Neural cell (in vitro differentiated cells): ENCODE measurements at regions not wholly inside any gene's neighbourhood (a gene's known extent, or its start where the extent isn't known, plus 50 kb on each side); places are given as distances from the start of the nearest gene placed in this dataset.

Source experiments
- H2AFZ ChIP-seq: fragments of 200-600, 300-800 bp; sonication (generic), shearing (Covaris generic); 2 replicates; pipeline ENCODE4 v1.6.0; 2014; ENCODE audit warnings: low read depth, mild to moderate bottlenecking, antibody characterized with exemption, low read length, moderate library complexity
- H3F3A ChIP-seq: fragments of 200-600 bp; shearing (Covaris generic); 2 replicates; pipeline ENCODE4 v1.6.1; 2016; ENCODE audit warnings: mild to moderate bottlenecking, moderate library complexity, mixed read lengths, antibody characterized with exemption, low read length; ENCODE audit not compliant: insufficient read depth, poor library complexity, severe bottlenecking
- H3K27ac ChIP-seq: fragments of 200-600, 300-800 bp; sonication (generic), shearing (Covaris generic); 2 replicates; pipeline ENCODE4 v1.5.1; 2014; ENCODE audit warnings: mild to moderate bottlenecking, low read length, moderate library complexity
- H3K27me3 ChIP-seq: fragments of 300-800, 200-600 bp; sonication (generic), shearing (Covaris generic); 2 replicates; pipeline ENCODE4 v1.6.0; 2014; ENCODE audit warnings: mild to moderate bottlenecking, low read depth, low read length, moderate library complexity; ENCODE audit not compliant: insufficient read depth
- H3K36me3 ChIP-seq: fragments of 300-800, 200-600 bp; sonication (generic), shearing (Covaris generic); 2 replicates; pipeline ENCODE4 v1.5.1; 2014; ENCODE audit warnings: mild to moderate bottlenecking, antibody characterized with exemption, low read length, moderate library complexity; ENCODE audit not compliant: insufficient read depth
- H3K4me2 ChIP-seq: fragments of 300-800, 200-600 bp; sonication (generic), shearing (Covaris generic); 2 replicates; pipeline ENCODE4 v1.6.0; 2014; ENCODE audit warnings: mild to moderate bottlenecking, low read length
- H3K4me3 ChIP-seq: fragments of 300-800, 200-600 bp; sonication (generic), shearing (Covaris generic); 2 replicates; pipeline ENCODE4 v1.5.1; 2014; ENCODE audit warnings: mild to moderate bottlenecking, low read length, moderate library complexity
- H3K79me2 ChIP-seq: fragments of 200-600 bp; shearing (Covaris generic); replicated peaks from 2 replicates; pipeline ENCODE4 v1.6.0; 2014; ENCODE audit warnings: mild to moderate bottlenecking, low read length, moderate library complexity; ENCODE audit not compliant: insufficient read depth
- H3K9ac ChIP-seq: fragments of 300-800, 200-600 bp; sonication (generic), shearing (Covaris generic); 2 replicates; pipeline ENCODE4 v1.6.1; 2016; ENCODE audit warnings: mild to moderate bottlenecking, low read length, mixed read lengths
- H3K9me2 ChIP-seq: fragments of 200-600 bp; shearing (Covaris generic); 2 replicates; pipeline ENCODE4 v1.6.1; 2016; ENCODE audit warnings: mild to moderate bottlenecking, low read length, mixed read lengths; ENCODE audit not compliant: insufficient read depth
- H3K9me3 ChIP-seq: fragments of 200-600, 300-800 bp; sonication (generic), shearing (Covaris generic); 2 replicates; pipeline ENCODE4 v1.6.1; 2016; ENCODE audit warnings: mild to moderate bottlenecking, mixed run types, low read length, moderate library complexity, mixed read lengths
- H4K20me1 ChIP-seq: fragments of 200-600 bp; shearing (Covaris generic); 2 replicates; pipeline ENCODE4 v1.6.1; 2016; ENCODE audit warnings: mild to moderate bottlenecking, mixed run types; ENCODE audit not compliant: insufficient read depth
- CTCF ChIP-seq: fragments of 450-650 bp; IDR thresholded peaks from 2 replicates; pipeline ENCODE4 v1.5.1; 2014; ENCODE audit warnings: antibody characterized with exemption, mild to moderate bottlenecking, moderate library complexity; ENCODE audit not compliant: poor library complexity, severe bottlenecking
- EP300 ChIP-seq: fragments of 450-650 bp; conservative IDR thresholded peaks from 2 replicates; pipeline ENCODE4 v1.6.1; 2014; ENCODE audit warnings: antibody characterized with exemption, mild to moderate bottlenecking, moderate library complexity; ENCODE audit not compliant: poor library complexity, severe bottlenecking
- EZH2 ChIP-seq: fragments of 200-600, 300-800 bp; shearing (Covaris generic), sonication (generic); IDR thresholded peaks from 2 replicates; pipeline ENCODE4 v1.6.1; 2014; ENCODE audit warnings: antibody characterized with exemption, low read length, borderline replicate concordance, mild to moderate bottlenecking; ENCODE audit not compliant: insufficient read depth, poor library complexity, severe bottlenecking
- MXI1 ChIP-seq: fragments of 450-650 bp; conservative IDR thresholded peaks from 2 replicates; pipeline ENCODE4 v1.6.1; 2014; ENCODE audit warnings: antibody characterized with exemption, mild to moderate bottlenecking; ENCODE audit not compliant: poor library complexity, severe bottlenecking
- POLR2AphosphoS5 ChIP-seq: IDR thresholded peaks from 2 replicates; pipeline ENCODE4 v1.6.1; 2012
- RAD21 ChIP-seq: fragments of 450-650 bp; conservative IDR thresholded peaks from 2 replicates; pipeline ENCODE4 v1.6.1; 2014; ENCODE audit warnings: antibody characterized with exemption, mild to moderate bottlenecking, moderate library complexity
- REST ChIP-seq: IDR thresholded peaks from 2 replicates; pipeline ENCODE4 v1.6.1; 2012; ENCODE audit warnings: borderline replicate concordance
- SMC3 ChIP-seq: fragments of 450-650 bp; conservative IDR thresholded peaks from 2 replicates; pipeline ENCODE4 v1.6.1; 2014; ENCODE audit warnings: antibody characterized with exemption, mild to moderate bottlenecking, moderate library complexity; ENCODE audit not compliant: poor library complexity
- TAF1 ChIP-seq: IDR thresholded peaks from 2 replicates; pipeline ENCODE4 v1.6.1; 2012; ENCODE audit warnings: low read depth

GRCh38 chr6:54493138-54493537 lies 184.9 kb downstream of the TINAG start:
- Histone ChIP-seq H2AFZ (no peak overlapping the region), H3K36me3 (no peaks in the 10 kb centered on the region), H3K4me3 (no peak overlapping the region), H3K9ac (no peak overlapping the region), H3K9me2 (no peaks in the 10 kb centered on the region), H3K4me2 (no peak overlapping the region), H3K27ac (no peak overlapping the region), H3K79me2 (no peaks in the 10 kb centered on the region), H4K20me1 (no peaks in the 10 kb centered on the region), H3K9me3 (no peaks in the 10 kb centered on the region), H3K27me3 (no peaks in the 10 kb centered on the region), H3F3A (no peaks in the 10 kb centered on the region)
- TF ChIP-seq TAF1 (no peak), POLR2AphosphoS5 (no peak), SMC3 (no peak), EZH2 (no peak), REST (no peak), EP300 (no peak)

GRCh38 chr6:54503144-54503543 lies 194.9 kb downstream of the TINAG start:
- Histone ChIP-seq H3K4me2 (no peak overlapping the region), H3K9ac (no peak overlapping the region)
- TF ChIP-seq EZH2, result no peak
- no peak for TF ChIP-seq TAF1
- TF ChIP-seq EP300, result no peak
- no peak for TF ChIP-seq CTCF
- no peak for TF ChIP-seq MXI1
- TF ChIP-seq POLR2AphosphoS5, result no peak
- no peak for TF ChIP-seq SMC3
- no peak for TF ChIP-seq REST
- no peak for TF ChIP-seq RAD21

More at GRCh38 chr6:54503144-54503543, 194.9 kb downstream of the TINAG start:
- no peak overlapping the region for H3K27ac ChIP-seq
- no peaks in the 10 kb centered on the region for H3K9me2 ChIP-seq
- no peaks in the 10 kb centered on the region for H4K20me1 ChIP-seq
- no peaks in the 10 kb centered on the region for H3K79me2 ChIP-seq
- no peak overlapping the region for H2AFZ ChIP-seq
- no peaks in the 10 kb centered on the region for H3K9me3 ChIP-seq
- H3F3A ChIP-seq, result no peaks in the 10 kb centered on the region
- H3K27me3 ChIP-seq, result no peaks in the 10 kb centered on the region
- H3K36me3 ChIP-seq, result no peaks in the 10 kb centered on the region
- H3K4me3 ChIP-seq, result no peak overlapping the region
